GM12875 (cell line): ENCODE measurements at regions not wholly inside any gene's neighbourhood (a gene's known extent, or its start where the extent isn't known, plus 50 kb on each side); places are given as distances from the start of the nearest gene placed in this dataset.

Experiments used
- H3K4me3 ChIP-seq: one replicate; pipeline ENCODE4 v1.5.1; 2011; ENCODE audit warnings: low read depth, low read length, control low read depth
- CTCF ChIP-seq: IDR thresholded peaks from 2 replicates; pipeline ENCODE4 v1.5.1; 2011; ENCODE audit warnings: low read depth, mild to moderate bottlenecking, control low read depth, inconsistent platforms, low read length, moderate library complexity, borderline replicate concordance; ENCODE audit not compliant: insufficient read depth

GRCh38 chr5:4572311-4573100, 567.6 kb upstream of the ADAMTS16 start:
- no peak for TF ChIP-seq CTCF
- H3K4me3 ChIP-seq: no peak overlapping the region

GRCh38 chr5:4575608-4576007, 564.5 kb upstream of the ADAMTS16 start:
- no peak overlapping the region for H3K4me3 ChIP-seq
- no peak for TF ChIP-seq CTCF

GRCh38 chr5:4576161-4576748, 563.9 kb upstream of the ADAMTS16 start:
- no peak overlapping the region for H3K4me3 ChIP-seq
- no peak for TF ChIP-seq CTCF

GRCh38 chr5:4576908-4577307, 563.2 kb upstream of the ADAMTS16 start:
- no peak for TF ChIP-seq CTCF
- no peak overlapping the region for H3K4me3 ChIP-seq

- H3K4me3 ChIP-seq: no peak overlapping the region
- no peak for TF ChIP-seq CTCF
These were observed 560.5 kb upstream of the ADAMTS16 start for GRCh38 chr5:4579679-4580078.

GRCh38 chr5:4580772-4581171, 559.4 kb upstream of the ADAMTS16 start:
- H3K4me3 ChIP-seq: no peak overlapping the region
- TF ChIP-seq CTCF: no peak

GRCh38 chr5:4581289-4581688, 558.8 kb upstream of the ADAMTS16 start:
- no peak overlapping the region for H3K4me3 ChIP-seq

More at GRCh38 chr5:4581289-4581688, 558.8 kb upstream of the ADAMTS16 start:
- TF ChIP-seq CTCF: no peak
